ENCODE measurements at regions not wholly inside any gene's neighbourhood (a gene's known extent, or its start where the extent isn't known, plus 50 kb on each side); places are given as distances from the start of the nearest gene placed in this dataset.

DNA sequence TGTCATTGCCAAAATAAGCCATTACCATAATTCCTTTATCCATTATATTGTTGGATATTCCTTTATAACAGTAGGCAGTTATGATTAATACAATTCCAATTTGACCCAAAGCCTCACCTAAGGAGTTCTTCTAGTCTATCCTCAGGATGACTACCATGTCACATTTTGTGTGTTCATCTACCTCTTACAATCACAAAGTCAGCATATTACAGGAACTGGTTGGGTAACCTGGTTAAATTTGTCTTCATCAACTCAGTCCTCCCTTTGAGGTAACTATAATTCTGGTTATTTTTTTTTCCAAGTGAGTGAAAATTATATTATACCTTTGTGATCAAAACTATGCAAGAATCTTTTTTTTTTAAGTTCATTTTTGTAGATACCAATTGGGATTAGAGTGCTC, 540.5 kb downstream of the BTBD3 start:
- no peak for DNase-seq (ENCODE audit: low spot score)
- Histone ChIP-seq H3K9me2 (replicated peaks; ENCODE audit: insufficient read depth) (no peaks in the 10 kb centered on the region), H2AFZ (no peak overlapping the region), H3K27me3 (no peaks in the 10 kb centered on the region), H3K4me1 (ENCODE audit: insufficient read depth) (no peaks in the 10 kb centered on the region), H3K4me3 (no peak overlapping the region), H4K20me1 (ENCODE audit: insufficient read depth, poor library complexity, severe bottlenecking) (no peaks in the 10 kb centered on the region), H3K79me2 (no peaks in the 10 kb centered on the region), H3K4me2 (no peak overlapping the region), H3K36me3 (replicated peaks; ENCODE audit: insufficient read depth, low read depth) (no peaks in the 10 kb centered on the region), H3K9me3 (ENCODE audit: low read depth) (no peaks in the 10 kb centered on the region), H3K27ac (no peak overlapping the region)
- TF ChIP-seq, protein P1, sequence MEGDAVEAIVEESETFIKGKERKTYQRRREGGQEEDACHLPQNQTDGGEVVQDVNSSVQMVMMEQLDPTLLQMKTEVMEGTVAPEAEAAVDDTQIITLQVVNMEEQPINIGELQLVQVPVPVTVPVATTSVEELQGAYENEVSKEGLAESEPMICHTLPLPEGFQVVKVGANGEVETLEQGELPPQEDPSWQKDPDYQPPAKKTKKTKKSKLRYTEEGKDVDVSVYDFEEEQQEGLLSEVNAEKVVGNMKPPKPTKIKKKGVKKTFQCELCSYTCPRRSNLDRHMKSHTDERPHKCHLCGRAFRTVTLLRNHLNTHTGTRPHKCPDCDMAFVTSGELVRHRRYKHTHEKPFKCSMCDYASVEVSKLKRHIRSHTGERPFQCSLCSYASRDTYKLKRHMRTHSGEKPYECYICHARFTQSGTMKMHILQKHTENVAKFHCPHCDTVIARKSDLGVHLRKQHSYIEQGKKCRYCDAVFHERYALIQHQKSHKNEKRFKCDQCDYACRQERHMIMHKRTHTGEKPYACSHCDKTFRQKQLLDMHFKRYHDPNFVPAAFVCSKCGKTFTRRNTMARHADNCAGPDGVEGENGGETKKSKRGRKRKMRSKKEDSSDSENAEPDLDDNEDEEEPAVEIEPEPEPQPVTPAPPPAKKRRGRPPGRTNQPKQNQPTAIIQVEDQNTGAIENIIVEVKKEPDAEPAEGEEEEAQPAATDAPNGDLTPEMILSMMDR (IDR thresholded peaks at IDR 0.05; ENCODE audit: poor library complexity): no peak
- TF ChIP-seq EZH2phosphoT487 (IDR thresholded peaks at IDR 0.05; ENCODE audit: low read depth, severe bottlenecking, unreplicated experiment) (no peak), EZH2 (IDR thresholded peaks at IDR 0.05; ENCODE audit: borderline replicate concordance) (no peak)

DNA sequence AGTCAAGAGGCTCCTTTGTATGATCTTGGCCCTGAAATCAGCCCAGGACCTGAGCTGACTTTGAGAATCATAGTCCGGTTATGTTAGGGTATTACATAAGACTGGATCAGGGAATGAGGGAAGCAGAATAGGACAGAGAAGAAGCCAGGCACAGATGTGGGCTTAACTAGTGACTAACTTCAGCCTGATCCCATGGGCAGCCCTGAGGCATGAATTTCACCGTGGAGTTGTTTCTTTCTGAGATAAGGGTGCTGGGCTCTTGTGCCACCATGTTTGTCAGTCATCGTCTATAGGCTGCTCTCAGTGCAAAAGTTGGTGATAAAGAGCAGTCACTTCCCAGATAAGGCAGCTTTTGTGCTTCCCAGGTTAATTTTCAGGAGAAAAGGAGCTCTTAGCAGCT, 544.7 kb upstream of the SPTLC3 start:
- Histone ChIP-seq H3K27ac (no peak overlapping the region), H3K79me2 (no peaks in the 10 kb centered on the region), H4K20me1 (ENCODE audit: insufficient read depth, poor library complexity, severe bottlenecking) (no peaks in the 10 kb centered on the region), H3K27me3 (no peaks in the 10 kb centered on the region), H3K4me2 (no peak overlapping the region), H2AFZ (no peak overlapping the region), H3K9me2 (replicated peaks; ENCODE audit: insufficient read depth) (no peaks in the 10 kb centered on the region), H3K4me3 (no peak overlapping the region), H3K36me3 (replicated peaks; ENCODE audit: insufficient read depth, low read depth) (no peaks in the 10 kb centered on the region), H3K9me3 (ENCODE audit: low read depth) (no peaks in the 10 kb centered on the region), H3K4me1 (ENCODE audit: insufficient read depth) (no peaks in the 10 kb centered on the region)
- TF ChIP-seq, protein P1 (IDR thresholded peaks at IDR 0.05; ENCODE audit: poor library complexity): no peak
- TF ChIP-seq EZH2 (IDR thresholded peaks at IDR 0.05; ENCODE audit: borderline replicate concordance) (no peak), EZH2phosphoT487 (IDR thresholded peaks at IDR 0.05; ENCODE audit: low read depth, severe bottlenecking, unreplicated experiment) (no peak)
- DNase-seq (ENCODE audit: low spot score): no peak
- 70% methylated on average over 3 of the region's 3 CpGs for WGBS (ENCODE audit: low lambda C conversion rate, missing lambda C conversion rate)

DNA sequence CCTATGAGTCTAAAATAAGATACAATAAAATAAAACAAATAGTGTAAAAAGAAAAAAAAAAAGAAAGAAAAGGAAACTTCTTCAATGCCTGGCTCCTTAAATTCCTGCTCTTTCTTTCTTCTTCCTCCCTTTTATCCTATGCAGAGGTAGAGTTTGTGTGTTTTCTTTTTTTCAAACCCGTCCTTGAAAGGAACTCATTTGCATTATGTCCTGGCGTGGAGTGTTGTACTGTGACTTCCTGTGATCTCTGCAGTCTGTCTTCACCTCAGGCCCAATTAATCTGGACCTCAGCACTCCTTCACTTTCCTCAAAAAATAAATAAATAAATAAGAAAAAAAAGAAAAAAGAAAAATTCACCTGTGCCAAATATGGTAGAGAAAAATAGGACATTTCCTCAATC, 541.9 kb upstream of the SPTLC3 start:
- WGBS (ENCODE audit: low lambda C conversion rate, missing lambda C conversion rate): 82% methylated on average over 2 of the region's 2 CpGs
- Histone ChIP-seq H3K9me2 (replicated peaks; ENCODE audit: insufficient read depth) (no peaks in the 10 kb centered on the region), H3K27me3 (no peaks in the 10 kb centered on the region), H3K27ac (no peak overlapping the region), H3K4me1 (ENCODE audit: insufficient read depth) (no peaks in the 10 kb centered on the region), H2AFZ (no peak overlapping the region), H3K4me2 (no peak overlapping the region), H3K36me3 (replicated peaks; ENCODE audit: insufficient read depth, low read depth) (no peaks in the 10 kb centered on the region), H4K20me1 (ENCODE audit: insufficient read depth, poor library complexity, severe bottlenecking) (no peaks in the 10 kb centered on the region), H3K4me3 (no peak overlapping the region), H3K9me3 (ENCODE audit: low read depth) (no peaks in the 10 kb centered on the region), H3K79me2 (no peaks in the 10 kb centered on the region)
- TF ChIP-seq, protein P1 (IDR thresholded peaks at IDR 0.05; ENCODE audit: poor library complexity): no peak
- TF ChIP-seq EZH2 (IDR thresholded peaks at IDR 0.05; ENCODE audit: borderline replicate concordance): no peak
- no peak for TF ChIP-seq EZH2phosphoT487 (IDR thresholded peaks at IDR 0.05; ENCODE audit: low read depth, severe bottlenecking, unreplicated experiment)
- no peak for DNase-seq (ENCODE audit: low spot score)

DNA sequence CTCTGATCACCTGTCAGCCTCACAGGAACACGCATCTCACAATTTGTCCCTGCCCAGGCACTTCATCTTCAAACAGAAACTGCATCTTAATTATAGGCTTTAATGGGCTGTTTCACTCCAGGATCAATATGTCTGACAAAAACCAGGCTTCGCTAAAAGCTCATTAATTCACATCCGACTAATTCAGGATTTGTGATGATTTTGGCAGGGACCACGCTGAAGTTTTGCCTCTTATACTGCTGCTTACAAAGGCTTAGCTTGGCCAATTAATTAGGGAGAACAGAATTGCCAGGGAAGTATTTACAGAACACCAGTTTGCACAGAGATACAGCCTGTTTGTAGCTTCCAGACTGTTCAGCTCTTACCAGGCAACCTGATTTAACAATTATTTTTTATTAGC, 541.0 kb upstream of the SPTLC3 start:
- H2AFZ ChIP-seq: no peak overlapping the region
- TF ChIP-seq EZH2phosphoT487 (IDR thresholded peaks at IDR 0.05; ENCODE audit: low read depth, severe bottlenecking, unreplicated experiment) (no peak), EZH2 (IDR thresholded peaks at IDR 0.05; ENCODE audit: borderline replicate concordance) (no peak)
- TF ChIP-seq, protein P1 (IDR thresholded peaks at IDR 0.05; ENCODE audit: poor library complexity): no peak
- no peaks in the 10 kb centered on the region for H3K9me2 ChIP-seq (replicated peaks; ENCODE audit: insufficient read depth)
- no peaks in the 10 kb centered on the region for H3K79me2 ChIP-seq
- H3K27ac ChIP-seq: no peak overlapping the region
- H3K27me3 ChIP-seq: no peaks in the 10 kb centered on the region
- no peak overlapping the region for H3K4me3 ChIP-seq
- H4K20me1 ChIP-seq (ENCODE audit: insufficient read depth, poor library complexity, severe bottlenecking): no peaks in the 10 kb centered on the region
- no peak overlapping the region for H3K4me2 ChIP-seq
- H3K9me3 ChIP-seq (ENCODE audit: low read depth): no peaks in the 10 kb centered on the region
- H3K36me3 ChIP-seq (replicated peaks; ENCODE audit: insufficient read depth, low read depth): no peaks in the 10 kb centered on the region
- no peaks in the 10 kb centered on the region for H3K4me1 ChIP-seq (ENCODE audit: insufficient read depth)
- WGBS (ENCODE audit: low lambda C conversion rate, missing lambda C conversion rate): 69% methylated on average over 4 of the region's 4 CpGs
- no peak for DNase-seq (ENCODE audit: low spot score)

All from hepatocyte (in vitro differentiated cells).